Stimulated activated naive CD8-positive, alpha-beta T cell treated with anti-CD3 and anti-CD28 coated beads, Interleukin-15, amount 100 ng/mL, for 72 hours (primary cell): ENCODE measurements at regions not wholly inside any gene's neighbourhood (a gene's known extent, or its start where the extent isn't known, plus 50 kb on each side); places are given as distances from the start of the nearest gene placed in this dataset.
"Not testable (repeated sequence)": the region's sequence is repeated elsewhere in the genome, so short reads cannot be mapped to it uniquely, and the experiment has no call there.

Experiments
- ATAC-seq: fragments of 150-1000 bp; cut with Tn5 transposase; 2 replicates; pipeline ENCODE4 v1.10.0; 2021; ENCODE audit warnings: mild to moderate bottlenecking, moderate library complexity
- DNase-seq, 2 donors: peaks; one replicate each; pipeline ENCODE4 v3.0.0; 2021 to 2022
- H3K27ac Mint-ChIP-seq, 2 donors: one replicate each; pipeline ENCODE4 v1.8.0; 2022; ENCODE audit warnings: mild to moderate bottlenecking in 2 of 2, mixed read lengths in 2 of 2, moderate library complexity in 2 of 2
- H3K27me3 Mint-ChIP-seq: one replicate; pipeline ENCODE4 v1.8.0; 2022; ENCODE audit warnings: mixed read lengths
- H3K4me1 Mint-ChIP-seq: one replicate; pipeline ENCODE4 v1.8.0; 2022; ENCODE audit warnings: mild to moderate bottlenecking, mixed read lengths
- H3K4me3 Mint-ChIP-seq, 2 donors: one replicate each; pipeline ENCODE4 v1.8.0; 2022; ENCODE audit warnings: mild to moderate bottlenecking in 2 of 2, mixed read lengths in 2 of 2, moderate library complexity in 1 of 2
- H3K9me3 Mint-ChIP-seq, 2 donors: one replicate each; pipeline ENCODE4 v1.8.0; 2022; ENCODE audit warnings: mixed read lengths in 2 of 2

DNA sequence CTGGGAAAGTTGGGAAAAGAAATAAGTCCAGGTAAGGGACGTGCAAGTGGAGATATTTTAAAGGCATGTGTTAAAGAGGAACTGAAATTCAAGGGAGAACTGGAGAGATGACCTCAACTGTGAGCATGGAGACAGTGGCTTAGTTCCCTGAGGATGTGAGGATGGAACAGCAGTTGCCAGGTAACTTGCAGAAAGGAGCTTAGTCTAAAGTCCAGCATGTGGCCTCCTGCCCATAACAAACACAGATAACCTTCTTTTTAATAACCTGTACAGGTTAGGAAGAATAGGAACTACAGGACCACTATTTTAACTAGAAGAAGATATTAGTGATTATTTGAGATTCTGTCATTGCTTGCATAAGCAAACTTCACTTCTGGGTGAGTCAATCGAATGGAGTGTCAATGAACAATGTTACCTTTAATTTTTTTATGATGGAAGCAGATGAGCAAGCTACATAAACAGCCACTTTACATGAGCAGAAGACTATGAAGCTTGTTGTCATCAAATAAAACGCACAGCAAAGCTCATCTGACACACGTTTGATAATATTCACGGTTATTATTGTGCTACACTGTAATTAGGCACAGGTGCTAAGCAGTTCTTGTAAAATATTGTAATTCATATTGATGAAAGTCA is 291.7 kb upstream of the DDHD1 start:
- no peaks in the 10 kb centered on the region for H3K27me3 Mint-ChIP-seq
- DNase-seq (no peak), ATAC-seq (no peak)
- peaks cover 4 to 10% of the 10 kb centered on the region in 2 donors for H3K9me3 Mint-ChIP-seq
- H3K4me3 Mint-ChIP-seq, result no peak overlapping the region
- no peak overlapping the region for H3K27ac Mint-ChIP-seq
- H3K4me1 Mint-ChIP-seq, result no peaks in the 10 kb centered on the region

DNA sequence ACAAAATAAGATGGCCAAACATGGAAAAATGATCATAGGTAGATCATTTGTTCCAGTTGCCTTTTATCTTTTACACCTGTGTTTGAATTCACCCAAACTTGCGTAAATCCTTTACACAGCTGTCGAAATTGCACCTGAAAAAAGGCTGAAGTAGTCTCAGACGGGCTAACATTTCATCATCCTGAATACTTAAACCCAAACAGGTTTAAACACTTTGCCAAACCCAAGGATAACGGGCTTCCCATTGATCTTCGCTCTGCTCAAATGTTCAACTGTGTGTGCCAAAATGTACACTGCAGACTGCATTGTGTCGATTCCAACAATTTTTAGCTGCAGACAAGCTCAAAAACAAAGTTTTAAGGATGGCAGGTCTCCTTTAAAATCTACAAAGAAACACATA is 288.7 kb upstream of the DDHD1 start:
- Mint-ChIP-seq H3K4me1 (no peaks in the 10 kb centered on the region), H3K9me3 (peaks cover 12 to 20% of the 10 kb centered on the region in 2 donors), H3K4me3 (no peak overlapping the region), H3K27ac (no peak overlapping the region), H3K27me3 (no peaks in the 10 kb centered on the region)
- ATAC-seq (no peak), DNase-seq (no peak)

DNA sequence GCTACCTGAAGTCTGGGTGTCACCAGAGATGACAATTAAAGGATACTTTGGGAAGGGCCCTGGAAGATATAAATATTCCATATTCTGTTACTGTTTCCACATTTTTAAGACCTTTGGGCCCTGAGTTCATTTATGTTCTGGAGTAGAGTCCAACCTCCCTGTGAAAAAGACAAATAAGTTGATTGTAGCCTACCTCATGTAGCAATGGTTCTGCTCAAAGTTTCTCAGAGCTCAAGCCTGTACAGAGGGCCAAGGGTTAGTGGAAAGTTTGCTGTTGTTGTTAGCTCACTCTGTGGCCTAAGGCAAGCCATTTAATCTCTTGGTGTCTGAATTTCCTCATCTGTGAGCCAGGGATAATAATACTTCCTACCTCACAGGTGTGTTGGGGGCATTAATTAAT is 284.7 kb upstream of the DDHD1 start:
- Mint-ChIP-seq H3K4me1 (no peaks in the 10 kb centered on the region), H3K27ac (no peak overlapping the region), H3K4me3 (no peak overlapping the region), H3K27me3 (no peaks in the 10 kb centered on the region), H3K9me3 (peaks cover 12 to 13% of the 10 kb centered on the region in 2 donors)
- DNase-seq, result no peak
- ATAC-seq, result no peak

DNA sequence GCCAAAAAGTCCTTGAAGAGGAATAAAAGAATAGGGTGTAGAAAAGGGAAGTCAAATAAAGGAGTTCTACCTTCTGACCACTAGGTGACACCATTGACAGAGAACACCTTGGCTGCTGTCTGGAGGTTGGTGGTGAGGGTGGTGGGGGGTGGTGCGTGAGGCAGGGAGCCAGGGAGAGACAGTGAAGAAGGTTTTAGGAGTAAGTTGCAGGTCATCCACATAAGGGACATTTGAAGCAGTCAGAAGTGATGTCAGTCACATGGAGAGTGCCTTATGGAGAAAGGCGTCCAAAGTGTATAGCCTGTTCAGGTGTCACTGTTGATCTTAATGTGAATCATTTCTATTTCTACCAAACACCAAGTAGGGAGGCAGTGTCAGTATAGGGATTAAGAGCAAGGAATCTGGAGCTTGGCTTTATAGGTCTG is 279.3 kb upstream of the DDHD1 start:
- DNase-seq, result no peak
- H3K9me3 Mint-ChIP-seq, result peaks cover 6 to 9% of the 10 kb centered on the region in 2 donors
- H3K4me3 Mint-ChIP-seq, result no peak overlapping the region
- H3K27me3 Mint-ChIP-seq, result no peaks in the 10 kb centered on the region
- peak; percentile 52 for ATAC-seq
- H3K4me1 Mint-ChIP-seq, result no peaks in the 10 kb centered on the region
- peak overlapping the region in 1 of 2 donors; percentile 7 for H3K27ac Mint-ChIP-seq

DNA sequence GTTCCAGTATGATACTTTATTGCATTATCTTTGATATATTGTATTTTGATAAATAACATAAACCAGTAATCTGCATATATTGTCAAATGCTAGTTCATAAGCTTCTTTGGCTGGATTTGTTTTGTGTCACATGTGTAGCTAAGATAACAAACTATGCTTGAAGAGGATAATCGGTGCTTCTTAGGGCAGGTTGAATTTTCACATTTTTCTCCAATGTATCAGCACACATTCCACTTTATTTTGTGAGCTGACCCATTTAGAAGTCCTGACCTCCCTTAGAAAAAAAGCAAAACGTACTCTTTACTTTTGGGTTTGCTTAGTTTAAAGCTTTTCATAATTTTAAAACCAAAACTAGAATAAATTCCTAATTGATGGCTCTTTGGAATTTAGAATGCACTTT is 277.7 kb upstream of the DDHD1 start:
- DNase-seq (no peak), ATAC-seq (no peak)
- Mint-ChIP-seq H3K27me3 (no peaks in the 10 kb centered on the region), H3K4me3 (no peak overlapping the region), H3K9me3 (peaks cover 17 to 22% of the 10 kb centered on the region in 2 donors), H3K4me1 (no peaks in the 10 kb centered on the region), H3K27ac (no peak overlapping the region)

DNA sequence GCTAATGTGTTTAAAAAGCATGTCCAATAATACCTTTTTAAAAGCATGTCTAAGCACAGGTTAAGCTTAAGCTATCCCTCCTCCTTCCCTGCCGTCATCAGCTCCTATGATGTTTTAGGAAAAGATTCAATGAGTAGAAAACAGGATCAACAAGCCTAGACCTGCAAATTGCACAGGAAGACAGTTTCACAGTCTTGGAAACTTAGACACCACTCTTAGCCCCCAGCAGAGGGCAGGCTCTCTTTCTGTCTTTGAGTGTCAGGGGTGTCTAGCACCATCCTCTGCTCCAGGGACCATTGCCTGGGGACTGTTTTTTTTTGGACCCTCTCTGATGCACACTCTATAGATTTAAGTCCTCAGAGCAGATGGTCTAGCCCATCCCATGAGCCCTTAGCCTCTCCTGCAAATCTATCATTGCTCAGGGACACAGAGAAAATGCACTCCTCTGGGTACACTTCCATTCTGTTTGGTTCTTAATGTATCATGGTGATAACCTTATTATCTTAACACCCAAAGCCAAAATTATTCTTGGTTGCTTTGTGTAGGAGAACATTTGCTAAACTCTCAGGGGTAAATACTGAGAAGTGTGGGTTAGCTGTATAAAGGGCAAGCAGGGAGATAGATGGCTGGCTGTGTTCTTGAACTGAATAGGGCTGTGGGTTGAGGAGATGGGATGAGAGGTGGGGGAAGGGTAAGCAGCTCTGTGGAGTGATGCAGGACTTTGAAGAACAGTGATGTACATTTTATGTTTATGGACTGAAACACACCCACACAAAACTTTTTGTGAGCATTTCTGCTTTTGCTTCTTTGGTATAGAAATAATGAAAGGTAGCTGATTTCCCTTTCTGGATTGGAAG is 259.9 kb upstream of the DDHD1 start:
- no peaks in the 10 kb centered on the region for H3K27me3 Mint-ChIP-seq
- H3K4me1 Mint-ChIP-seq, result no peaks in the 10 kb centered on the region
- H3K4me3 Mint-ChIP-seq, result no peak overlapping the region
- peaks cover 19 to 21% of the 10 kb centered on the region in 2 donors for H3K9me3 Mint-ChIP-seq
- no peak overlapping the region for H3K27ac Mint-ChIP-seq
- DNase-seq (no peak), ATAC-seq (no peak)

DNA sequence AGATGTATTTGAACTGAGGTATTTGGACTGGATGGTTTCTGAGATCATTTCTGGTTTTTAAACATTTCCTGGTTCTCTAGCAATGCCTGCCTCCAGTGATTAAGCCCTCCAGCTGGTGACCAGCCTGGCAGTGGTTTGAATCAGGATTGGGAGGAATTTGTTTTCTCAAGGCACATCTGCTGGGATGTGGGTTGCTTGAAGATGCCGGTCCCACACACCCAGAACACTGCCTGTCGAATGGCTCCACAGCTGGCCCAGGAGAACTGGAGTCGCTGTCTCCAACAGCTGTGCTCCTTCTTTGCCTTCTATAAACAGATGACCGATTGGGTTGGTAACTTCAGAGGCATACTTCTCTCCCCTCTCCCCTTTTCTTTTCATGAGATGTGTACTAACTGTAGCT is 258.0 kb upstream of the DDHD1 start:
- ATAC-seq (no peak), DNase-seq (no peak)
- Mint-ChIP-seq H3K4me3 (no peak overlapping the region), H3K27me3 (no peaks in the 10 kb centered on the region), H3K4me1 (no peaks in the 10 kb centered on the region), H3K9me3 (peaks cover 0 to 2% of the 10 kb centered on the region in 2 donors), H3K27ac (no peak overlapping the region)

DNA sequence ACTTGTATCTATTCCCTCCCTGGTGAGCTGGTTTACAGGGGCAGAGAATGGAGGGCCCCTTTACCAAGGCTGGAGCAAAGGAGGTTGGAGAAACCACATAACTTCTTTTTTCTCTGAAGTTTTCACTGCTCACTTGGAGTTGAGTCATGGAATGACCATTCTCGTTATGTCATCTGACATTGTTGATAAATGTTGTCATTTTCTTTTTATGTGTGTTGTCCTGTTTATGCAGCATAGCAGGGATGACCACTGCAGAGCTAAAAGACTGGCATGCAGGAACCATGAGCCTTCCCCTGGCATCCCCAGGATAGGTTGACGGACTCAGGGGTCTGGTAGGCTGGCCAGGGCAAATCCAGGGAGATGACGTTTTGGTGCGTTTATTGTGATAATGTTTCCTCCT is 256.8 kb upstream of the DDHD1 start:
- H3K4me3 Mint-ChIP-seq, result no peak overlapping the region
- no peaks in the 10 kb centered on the region for H3K4me1 Mint-ChIP-seq
- H3K9me3 Mint-ChIP-seq, result no peaks in the 10 kb centered on the region
- DNase-seq (no peak), ATAC-seq (no peak)
- no peak overlapping the region for H3K27ac Mint-ChIP-seq
- H3K27me3 Mint-ChIP-seq, result no peaks in the 10 kb centered on the region

DNA sequence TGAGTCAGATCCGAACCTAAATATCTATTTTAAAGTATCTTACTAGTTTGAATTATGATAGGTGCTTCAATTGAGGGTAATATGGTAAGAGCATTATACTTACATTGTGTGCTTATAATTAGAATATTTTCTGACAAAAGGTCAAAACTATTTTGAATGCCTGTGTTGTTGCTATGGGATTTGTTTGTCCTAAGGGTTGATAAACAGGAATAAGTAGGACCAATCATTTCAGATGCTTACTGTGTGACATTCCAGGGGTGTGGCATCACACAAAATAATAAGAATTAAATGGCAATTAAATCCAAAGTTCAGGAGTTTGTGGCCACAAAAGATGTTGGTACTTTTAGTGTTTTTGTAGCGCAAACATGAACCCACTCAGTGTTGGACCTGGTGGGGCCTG is 256.2 kb upstream of the DDHD1 start:
- DNase-seq (no peak), ATAC-seq (no peak)
- Mint-ChIP-seq H3K9me3 (no peaks in the 10 kb centered on the region), H3K4me3 (no peak overlapping the region), H3K27me3 (no peaks in the 10 kb centered on the region), H3K27ac (no peak overlapping the region), H3K4me1 (no peaks in the 10 kb centered on the region)

DNA sequence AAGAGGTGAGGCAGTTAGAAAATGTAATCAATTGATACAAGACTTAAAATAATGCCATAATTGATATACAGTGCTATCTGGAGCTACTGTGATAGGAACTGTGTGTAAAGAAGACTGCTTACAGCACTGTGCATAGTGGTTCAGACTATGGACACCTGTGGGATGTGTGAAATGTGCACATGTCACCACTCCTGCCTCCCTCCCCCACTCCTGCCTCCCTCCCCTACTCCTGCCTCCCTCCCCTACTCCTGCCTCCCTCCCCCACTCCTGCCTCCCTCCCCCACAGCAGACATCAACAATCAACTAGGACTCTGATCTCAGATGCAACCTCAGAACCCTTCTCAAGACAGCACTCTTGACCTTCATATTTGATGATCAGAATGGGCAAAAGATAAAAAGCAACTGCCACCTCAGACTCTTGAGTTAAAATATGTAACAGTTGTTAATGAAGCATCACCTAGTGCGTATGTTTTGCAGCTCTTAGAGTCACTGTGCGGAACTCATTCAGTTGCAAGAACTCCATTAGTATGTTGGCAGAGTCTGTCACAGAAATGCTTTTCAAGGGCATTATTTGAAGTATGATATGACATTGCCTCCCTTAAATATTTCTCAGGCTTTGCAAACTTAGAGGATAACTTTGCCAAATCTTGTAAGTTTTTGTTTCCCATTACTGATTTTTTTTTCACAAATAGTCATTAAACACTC is 255.2 kb upstream of the DDHD1 start:
- Mint-ChIP-seq H3K27me3 (no peaks in the 10 kb centered on the region), H3K27ac (no peak overlapping the region), H3K4me1 (no peaks in the 10 kb centered on the region), H3K4me3 (no peak overlapping the region), H3K9me3 (no peaks in the 10 kb centered on the region)
- no peak for DNase-seq
- ATAC-seq, result no peak

DNA sequence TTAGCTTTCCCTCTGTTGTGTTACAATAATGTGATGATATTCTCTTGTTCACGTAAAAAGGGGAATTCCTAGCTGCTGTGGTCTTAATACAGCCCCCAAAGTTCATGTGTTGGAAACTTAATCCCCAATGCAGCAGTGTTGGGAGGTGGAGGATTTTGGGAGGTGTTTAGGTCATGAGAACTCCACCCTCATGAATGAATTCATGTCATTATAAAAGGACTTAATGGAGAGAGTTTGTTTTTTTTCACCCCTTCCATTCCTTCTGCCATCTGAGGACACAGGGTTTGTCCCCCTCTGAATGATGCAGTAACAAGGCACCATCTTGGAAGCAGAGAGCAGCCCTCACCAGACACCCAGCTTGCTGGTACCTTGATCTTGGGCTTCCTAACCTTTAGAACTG is 253.4 kb upstream of the DDHD1 start:
- Mint-ChIP-seq H3K27me3 (no peaks in the 10 kb centered on the region), H3K4me1 (no peaks in the 10 kb centered on the region), H3K27ac (no peak overlapping the region), H3K9me3 (no peaks in the 10 kb centered on the region), H3K4me3 (no peak overlapping the region)
- DNase-seq, result no peak
- ATAC-seq, result no peak

DNA sequence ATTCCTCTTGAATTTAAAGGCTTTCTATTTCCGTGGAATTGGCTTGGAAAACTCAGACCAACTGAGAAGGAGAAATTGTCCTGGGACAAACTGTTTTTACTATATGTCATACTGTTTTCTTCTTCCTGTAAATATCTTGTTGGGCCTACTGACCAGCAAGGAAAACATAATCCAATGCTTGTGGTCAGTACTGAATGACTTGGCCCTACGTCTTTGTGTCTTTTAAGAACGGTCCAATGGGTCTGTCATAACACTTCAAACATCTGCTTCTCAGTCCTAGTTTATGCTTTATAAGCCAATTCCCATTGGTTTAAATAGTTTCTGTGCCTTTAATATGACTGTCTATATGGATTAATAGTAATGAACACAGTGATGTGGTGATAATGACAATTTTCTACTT is 248.5 kb upstream of the DDHD1 start:
- no peak overlapping the region for H3K27ac Mint-ChIP-seq
- DNase-seq (no peak), ATAC-seq (no peak)
- no peak overlapping the region for H3K4me3 Mint-ChIP-seq
- H3K27me3 Mint-ChIP-seq, result no peaks in the 10 kb centered on the region
- H3K4me1 Mint-ChIP-seq, result no peaks in the 10 kb centered on the region
- H3K9me3 Mint-ChIP-seq, result peaks cover under 1 to 7% of the 10 kb centered on the region in 2 donors

DNA sequence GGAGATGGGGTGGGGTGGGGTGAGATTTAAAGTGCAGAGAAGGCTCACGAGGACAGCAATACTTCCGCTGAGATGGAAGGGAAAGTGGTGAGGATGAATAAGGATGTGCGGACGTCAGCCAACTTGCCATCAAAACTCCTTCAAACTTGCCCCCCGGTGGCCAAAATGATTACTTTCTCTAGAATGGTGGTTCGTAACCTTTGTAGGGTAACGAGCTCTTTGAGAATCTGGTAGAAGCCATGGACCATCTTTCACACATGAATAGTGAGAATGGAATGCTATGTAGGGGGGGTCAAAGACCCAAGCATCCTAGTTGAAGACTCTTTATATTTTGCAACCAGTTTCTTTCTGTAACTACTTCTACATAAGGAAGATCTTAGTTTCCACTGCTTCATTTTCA is 245.9 kb upstream of the DDHD1 start:
- Mint-ChIP-seq H3K27me3 (no peaks in the 10 kb centered on the region), H3K4me1 (no peaks in the 10 kb centered on the region), H3K27ac (no peak overlapping the region), H3K9me3 (peaks cover 19% of the 10 kb centered on the region in 2 donors), H3K4me3 (no peak overlapping the region)
- ATAC-seq, result no peak
- no peak for DNase-seq

DNA sequence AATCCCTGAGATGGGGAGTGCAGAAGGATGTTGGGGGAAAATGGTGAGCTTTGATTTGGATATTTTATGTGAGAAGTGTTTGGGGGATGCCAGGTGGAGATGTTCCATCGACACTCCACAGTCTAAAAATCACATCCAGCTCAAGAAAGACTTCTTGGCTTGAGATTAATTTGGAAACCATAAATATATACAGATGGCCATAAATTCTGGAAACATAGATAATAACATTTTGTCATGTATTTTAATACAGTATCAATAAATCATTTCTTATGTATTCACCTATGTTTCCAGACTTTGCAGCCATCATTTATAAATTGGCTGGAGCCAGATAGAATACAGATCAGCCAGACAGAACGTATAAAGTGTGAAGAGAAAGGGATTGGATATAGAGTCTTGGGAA is 245.5 kb upstream of the DDHD1 start:
- no peak for ATAC-seq

DNA sequence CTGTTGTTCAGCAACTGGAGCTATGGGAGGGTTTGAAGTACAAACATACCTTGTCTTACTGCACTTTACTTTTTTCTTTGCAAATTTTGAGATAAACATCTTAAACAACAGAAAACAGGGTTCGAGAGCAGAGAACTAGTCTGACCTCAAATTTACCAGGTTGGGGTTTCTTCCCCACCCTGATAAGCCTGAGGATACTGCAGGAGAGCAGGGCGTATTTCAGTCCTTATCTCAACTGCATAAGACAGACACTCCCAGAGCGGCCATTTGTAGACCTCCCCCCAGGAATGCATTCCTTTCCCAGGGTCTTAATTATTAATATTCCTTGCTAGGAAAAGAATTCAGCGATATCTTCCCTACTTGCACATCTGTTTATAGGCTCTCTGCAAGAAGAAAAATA is 242.1 kb upstream of the DDHD1 start:
- ATAC-seq, H3K27me3 Mint-ChIP-seq, DNase-seq, H3K4me3 Mint-ChIP-seq, H3K4me1 Mint-ChIP-seq, H3K27ac Mint-ChIP-seq: not testable (repeated sequence)
- H3K9me3 Mint-ChIP-seq, result peaks cover 20 to 22% of the 10 kb centered on the region in 2 donors

More for the DNA sequence above, 245.5 kb upstream of the DDHD1 start:
- Mint-ChIP-seq H3K4me1 (no peaks in the 10 kb centered on the region), H3K9me3 (peaks cover 20 to 22% of the 10 kb centered on the region in 2 donors), H3K4me3 (no peak overlapping the region), H3K27ac (no peak overlapping the region), H3K27me3 (no peaks in the 10 kb centered on the region)
- no peak for DNase-seq
